ENCODE measurements at regions not wholly inside any gene's neighbourhood (a gene's known extent, or its start where the extent isn't known, plus 50 kb on each side); places are given as distances from the start of the nearest gene placed in this dataset.

GRCh38 chr9:7859701-7860334 lies 60.2 kb upstream of the DMAC1 start:
- H3K36me3 ChIP-seq (ENCODE audit: control insufficient read depth, insufficient read depth, low read length): no peaks in the 10 kb centered on the region
- ATAC-seq (no peak), DNase-seq (ENCODE audit: low read depth, low spot score) (no peak)
- ChIA-PET CTCF (no interaction called here), POLR2A (no interaction called here)
- H3K27ac ChIP-seq (ENCODE audit: low read length): no peak overlapping the region
- TF ChIP-seq TCF7L2 (IDR thresholded peaks at IDR 0.05; ENCODE audit: low read depth, low read length) (no peak), SIN3A (IDR thresholded peaks at IDR 0.05; ENCODE audit: borderline replicate concordance, insufficient read depth, low read depth, low read length) (no peak), POLR2AphosphoS5 (IDR thresholded peaks at IDR 0.05; ENCODE audit: low read depth, low read length) (no peak)
- TF ChIP-seq, protein P1, sequence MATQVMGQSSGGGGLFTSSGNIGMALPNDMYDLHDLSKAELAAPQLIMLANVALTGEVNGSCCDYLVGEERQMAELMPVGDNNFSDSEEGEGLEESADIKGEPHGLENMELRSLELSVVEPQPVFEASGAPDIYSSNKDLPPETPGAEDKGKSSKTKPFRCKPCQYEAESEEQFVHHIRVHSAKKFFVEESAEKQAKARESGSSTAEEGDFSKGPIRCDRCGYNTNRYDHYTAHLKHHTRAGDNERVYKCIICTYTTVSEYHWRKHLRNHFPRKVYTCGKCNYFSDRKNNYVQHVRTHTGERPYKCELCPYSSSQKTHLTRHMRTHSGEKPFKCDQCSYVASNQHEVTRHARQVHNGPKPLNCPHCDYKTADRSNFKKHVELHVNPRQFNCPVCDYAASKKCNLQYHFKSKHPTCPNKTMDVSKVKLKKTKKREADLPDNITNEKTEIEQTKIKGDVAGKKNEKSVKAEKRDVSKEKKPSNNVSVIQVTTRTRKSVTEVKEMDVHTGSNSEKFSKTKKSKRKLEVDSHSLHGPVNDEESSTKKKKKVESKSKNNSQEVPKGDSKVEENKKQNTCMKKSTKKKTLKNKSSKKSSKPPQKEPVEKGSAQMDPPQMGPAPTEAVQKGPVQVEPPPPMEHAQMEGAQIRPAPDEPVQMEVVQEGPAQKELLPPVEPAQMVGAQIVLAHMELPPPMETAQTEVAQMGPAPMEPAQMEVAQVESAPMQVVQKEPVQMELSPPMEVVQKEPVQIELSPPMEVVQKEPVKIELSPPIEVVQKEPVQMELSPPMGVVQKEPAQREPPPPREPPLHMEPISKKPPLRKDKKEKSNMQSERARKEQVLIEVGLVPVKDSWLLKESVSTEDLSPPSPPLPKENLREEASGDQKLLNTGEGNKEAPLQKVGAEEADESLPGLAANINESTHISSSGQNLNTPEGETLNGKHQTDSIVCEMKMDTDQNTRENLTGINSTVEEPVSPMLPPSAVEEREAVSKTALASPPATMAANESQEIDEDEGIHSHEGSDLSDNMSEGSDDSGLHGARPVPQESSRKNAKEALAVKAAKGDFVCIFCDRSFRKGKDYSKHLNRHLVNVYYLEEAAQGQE (IDR thresholded peaks at IDR 0.05; ENCODE audit: insufficient read depth in 1 of 2, low read depth in 2 of 2, low read length in 1 of 2): no peak
- TF ChIP-seq, protein P2, sequence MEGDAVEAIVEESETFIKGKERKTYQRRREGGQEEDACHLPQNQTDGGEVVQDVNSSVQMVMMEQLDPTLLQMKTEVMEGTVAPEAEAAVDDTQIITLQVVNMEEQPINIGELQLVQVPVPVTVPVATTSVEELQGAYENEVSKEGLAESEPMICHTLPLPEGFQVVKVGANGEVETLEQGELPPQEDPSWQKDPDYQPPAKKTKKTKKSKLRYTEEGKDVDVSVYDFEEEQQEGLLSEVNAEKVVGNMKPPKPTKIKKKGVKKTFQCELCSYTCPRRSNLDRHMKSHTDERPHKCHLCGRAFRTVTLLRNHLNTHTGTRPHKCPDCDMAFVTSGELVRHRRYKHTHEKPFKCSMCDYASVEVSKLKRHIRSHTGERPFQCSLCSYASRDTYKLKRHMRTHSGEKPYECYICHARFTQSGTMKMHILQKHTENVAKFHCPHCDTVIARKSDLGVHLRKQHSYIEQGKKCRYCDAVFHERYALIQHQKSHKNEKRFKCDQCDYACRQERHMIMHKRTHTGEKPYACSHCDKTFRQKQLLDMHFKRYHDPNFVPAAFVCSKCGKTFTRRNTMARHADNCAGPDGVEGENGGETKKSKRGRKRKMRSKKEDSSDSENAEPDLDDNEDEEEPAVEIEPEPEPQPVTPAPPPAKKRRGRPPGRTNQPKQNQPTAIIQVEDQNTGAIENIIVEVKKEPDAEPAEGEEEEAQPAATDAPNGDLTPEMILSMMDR (IDR thresholded peaks at IDR 0.05): no peak
- no peaks in the 10 kb centered on the region for H3K9me3 ChIP-seq (ENCODE audit: control insufficient read depth, insufficient read depth, low read depth, low read length)
- H3K4me1 ChIP-seq (ENCODE audit: control insufficient read depth, insufficient read depth, low read length): no peaks in the 10 kb centered on the region
- no peak overlapping the region for H3K4me3 ChIP-seq (ENCODE audit: low read depth in 2 of 2, low read length in 2 of 2)
- no TSS peak for BruUV-seq (replicated peaks)
- no peaks in the 10 kb centered on the region for H3K27me3 ChIP-seq (ENCODE audit: control insufficient read depth, insufficient read depth, low read length)
- intact Hi-C loops (cut with micrococcal nuclease; ENCODE audit: unreplicated experiment) (no loop called here), in situ Hi-C loops (cut with HindIII; ENCODE audit: low pct_unique_long_range_greater_than_20kb, low sequenced_read_pairs) (no loop called here)

- BruUV-seq (replicated peaks): no TSS peak
- CTCF ChIA-PET: no interaction called here
- intact Hi-C loops (cut with micrococcal nuclease; ENCODE audit: unreplicated experiment): no loop called here
- Histone ChIP-seq H3K27me3 (ENCODE audit: control insufficient read depth, insufficient read depth, low read length) (no peaks in the 10 kb centered on the region), H3K4me3 (ENCODE audit: low read depth in 2 of 2, low read length in 2 of 2) (no peak overlapping the region), H3K9me3 (ENCODE audit: control insufficient read depth, insufficient read depth, low read depth, low read length) (no peaks in the 10 kb centered on the region), H3K27ac (ENCODE audit: low read length) (no peak overlapping the region), H3K4me1 (ENCODE audit: control insufficient read depth, insufficient read depth, low read length) (no peaks in the 10 kb centered on the region), H3K36me3 (ENCODE audit: control insufficient read depth, insufficient read depth, low read length) (no peaks in the 10 kb centered on the region)
- POLR2A ChIA-PET: no interaction called here
- DNase-seq (ENCODE audit: low read depth, low spot score) (no peak), ATAC-seq (no peak)
- TF ChIP-seq TCF7L2 (IDR thresholded peaks at IDR 0.05; ENCODE audit: low read depth, low read length) (no peak), POLR2AphosphoS5 (IDR thresholded peaks at IDR 0.05; ENCODE audit: low read depth, low read length) (no peak), SIN3A (IDR thresholded peaks at IDR 0.05; ENCODE audit: borderline replicate concordance, insufficient read depth, low read depth, low read length) (no peak)
- TF ChIP-seq, protein P1 (IDR thresholded peaks at IDR 0.05; ENCODE audit: insufficient read depth in 1 of 2, low read depth in 2 of 2, low read length in 1 of 2): no peak
- TF ChIP-seq, protein P2 (IDR thresholded peaks at IDR 0.05): no peak
- in situ Hi-C loops (cut with HindIII; ENCODE audit: low pct_unique_long_range_greater_than_20kb, low sequenced_read_pairs): no loop called here
Observed at GRCh38 chr9:7858166-7858565, 58.6 kb upstream of the DMAC1 start.

Measured in Panc1 (cell line).